Stimulated activated CD8-positive, alpha-beta memory T cell treated with anti-CD3 and anti-CD28 coated beads, Interleukin-12 subunit alpha, Interleukin-12 subunit beta, amount 100 ng/mL, for 24 hours (primary cell): ENCODE measurements at regions not wholly inside any gene's neighbourhood (a gene's known extent, or its start where the extent isn't known, plus 50 kb on each side); places are given as distances from the start of the nearest gene placed in this dataset.

Source experiments
- DNase-seq: peaks from one replicate; pipeline ENCODE4 v3.0.0-alpha.2; 2020; ENCODE audit errors: extremely low read depth

DNA sequence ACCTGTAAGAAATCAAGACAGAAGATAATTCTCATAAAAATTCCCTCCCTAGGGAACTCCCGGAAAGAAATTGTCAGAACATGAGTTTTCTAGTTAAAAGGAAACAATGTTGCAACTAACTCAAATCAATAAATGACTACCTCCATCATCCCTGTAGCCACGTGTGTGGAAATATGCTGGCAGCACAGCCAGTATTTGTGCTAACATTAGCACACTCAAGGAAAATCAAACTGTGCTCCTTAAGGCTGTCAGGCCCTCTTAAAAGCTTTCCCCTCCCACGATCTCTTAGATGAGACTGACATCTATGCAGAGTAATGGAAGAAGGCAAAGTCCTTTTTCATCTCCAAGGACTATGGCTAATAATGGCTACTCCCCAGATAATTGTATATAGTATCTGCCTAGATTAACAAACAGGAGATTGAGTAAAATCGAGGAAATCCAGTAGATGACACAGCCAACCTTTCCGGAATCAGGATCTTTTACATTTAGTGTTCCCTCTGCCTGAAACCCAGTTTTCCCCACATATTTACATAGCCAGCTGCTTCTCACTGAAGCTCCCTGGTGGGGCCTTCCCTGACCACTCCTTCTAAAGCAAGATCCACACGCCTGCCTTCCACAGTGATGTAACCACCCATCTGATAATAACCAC lies 50.9 kb upstream of the NR5A2 start:
- no peak for DNase-seq
